ENCODE measurements at regions not wholly inside any gene's neighbourhood (a gene's known extent, or its start where the extent isn't known, plus 50 kb on each side); places are given as distances from the start of the nearest gene placed in this dataset.

- H3K4me1 Mint-ChIP-seq, result no peaks in the 10 kb centered on the region
- no peak overlapping the region for H3K27ac ChIP-seq (ENCODE audit: low read length)
- no peaks in the 10 kb centered on the region for H3K27me3 ChIP-seq (ENCODE audit: control insufficient read depth, insufficient read depth, low read length)
- no peak for TF ChIP-seq CTCF (IDR thresholded peaks at IDR 0.05)
- H3K4me3 Mint-ChIP-seq, result no peak overlapping the region
- no peak for DNase-seq
- intact Hi-C loops (cut with micrococcal nuclease), result no loop called here
- no peak for ATAC-seq
- no peaks in the 10 kb centered on the region for H3K36me3 ChIP-seq (ENCODE audit: control insufficient read depth, insufficient read depth, low read length)
- 93% methylated on average over 7 of the region's 7 CpGs for WGBS (ENCODE audit: insufficient coverage)
- H3K9me3 ChIP-seq (ENCODE audit: control insufficient read depth, insufficient read depth, low read length), result peaks cover 5% of the 10 kb centered on the region
- peaks cover 6% of the 10 kb centered on the region for H3K36me3 Mint-ChIP-seq
- H3K4me1 ChIP-seq (ENCODE audit: control insufficient read depth, insufficient read depth, low read length), result no peaks in the 10 kb centered on the region
- no peaks in the 10 kb centered on the region for H3K27me3 Mint-ChIP-seq (ENCODE audit: low read depth in 2 of 2)
- H3K4me3 ChIP-seq (ENCODE audit: low read length), result no peak overlapping the region
- no peak overlapping the region for H3K27ac Mint-ChIP-seq
- H3K9me3 Mint-ChIP-seq, result peaks cover 14 to 16% of the 10 kb centered on the region in 2 donors
Measured at GRCh38 chr13:54234607-54235006, 1206.0 kb downstream of the OLFM4 start.

DNA sequence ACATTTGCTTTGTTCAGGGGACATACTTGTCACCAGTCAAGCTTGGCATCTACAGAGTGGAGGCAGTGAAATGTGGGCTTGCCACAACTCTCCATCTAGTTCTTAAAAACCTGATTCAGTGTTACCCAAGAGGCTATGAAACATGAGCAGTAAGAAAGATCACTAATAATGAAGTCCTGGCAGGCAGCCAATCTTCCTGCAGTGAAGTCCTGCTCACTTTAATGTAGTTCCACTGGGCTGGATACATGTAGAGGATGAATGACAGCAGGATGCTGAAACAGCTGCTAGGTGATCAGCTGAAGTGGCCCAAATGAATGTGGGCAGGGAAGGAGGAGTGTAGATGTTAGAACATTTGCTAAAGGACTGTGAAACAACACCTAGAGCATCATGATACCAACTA lies 1213.1 kb downstream of the OLFM4 start:
- no peak for TF ChIP-seq CTCF (IDR thresholded peaks at IDR 0.05)

DNA sequence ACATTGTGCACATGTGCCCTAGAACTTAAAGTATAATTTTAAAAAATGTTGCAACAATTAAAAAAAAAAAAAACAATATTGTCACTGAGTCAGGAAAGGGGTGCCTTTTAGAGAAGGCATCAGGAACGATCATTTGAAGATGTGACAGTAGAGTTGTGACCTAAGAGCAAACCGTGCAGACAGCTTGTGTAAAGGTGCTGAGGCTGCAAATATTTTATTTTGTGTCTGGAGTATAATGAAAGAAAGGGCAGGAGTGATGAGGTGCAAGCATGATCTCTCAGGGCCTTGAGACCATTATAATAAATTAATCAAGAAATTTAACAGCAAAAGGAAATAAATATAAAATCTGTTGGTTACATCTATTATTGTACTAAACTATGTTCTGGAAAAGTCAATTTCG lies 1219.7 kb downstream of the OLFM4 start:
- Histone ChIP-seq H3K4me1 (ENCODE audit: control insufficient read depth, insufficient read depth, low read length) (no peaks in the 10 kb centered on the region), H3K36me3 (ENCODE audit: control insufficient read depth, insufficient read depth, low read length) (no peaks in the 10 kb centered on the region), H3K27me3 (ENCODE audit: control insufficient read depth, insufficient read depth, low read length) (no peaks in the 10 kb centered on the region), H3K9me3 (ENCODE audit: control insufficient read depth, insufficient read depth, low read length) (no peaks in the 10 kb centered on the region), H3K27ac (ENCODE audit: low read length) (no peak overlapping the region), H3K4me3 (ENCODE audit: low read length) (no peak overlapping the region)
- DNase-seq (no peak), ATAC-seq (no peak)
- WGBS (ENCODE audit: insufficient coverage), result 79% methylated on average over 2 of the region's 3 CpGs
- peaks cover 17 to 22% of the 10 kb centered on the region in 2 donors for H3K9me3 Mint-ChIP-seq
- TF ChIP-seq CTCF (IDR thresholded peaks at IDR 0.05), result no peak
- H3K27ac Mint-ChIP-seq, result no peak overlapping the region
- intact Hi-C loops (cut with micrococcal nuclease), result no loop called here
- no peak overlapping the region for H3K4me3 Mint-ChIP-seq
- no peaks in the 10 kb centered on the region for H3K27me3 Mint-ChIP-seq (ENCODE audit: low read depth in 2 of 2)
- H3K36me3 Mint-ChIP-seq, result no peaks in the 10 kb centered on the region
- H3K4me1 Mint-ChIP-seq, result no peaks in the 10 kb centered on the region

More for the DNA sequence above, 1213.1 kb downstream of the OLFM4 start:
- Mint-ChIP-seq H3K4me1 (no peaks in the 10 kb centered on the region), H3K9me3 (peaks cover 15% of the 10 kb centered on the region in 2 donors), H3K27ac (no peak overlapping the region), H3K27me3 (ENCODE audit: low read depth in 2 of 2) (no peaks in the 10 kb centered on the region), H3K36me3 (no peaks in the 10 kb centered on the region), H3K4me3 (no peak overlapping the region)
- ATAC-seq, result no peak
- H3K27ac ChIP-seq (ENCODE audit: low read length), result no peak overlapping the region
- H3K9me3 ChIP-seq (ENCODE audit: control insufficient read depth, insufficient read depth, low read length), result no peaks in the 10 kb centered on the region
- H3K36me3 ChIP-seq (ENCODE audit: control insufficient read depth, insufficient read depth, low read length), result no peaks in the 10 kb centered on the region
- H3K27me3 ChIP-seq (ENCODE audit: control insufficient read depth, insufficient read depth, low read length), result no peaks in the 10 kb centered on the region
- no peaks in the 10 kb centered on the region for H3K4me1 ChIP-seq (ENCODE audit: control insufficient read depth, insufficient read depth, low read length)
- no peak for DNase-seq
- H3K4me3 ChIP-seq (ENCODE audit: low read length), result no peak overlapping the region
- intact Hi-C loops (cut with micrococcal nuclease), result no loop called here

- Histone ChIP-seq H3K27me3 (ENCODE audit: control insufficient read depth, insufficient read depth, low read length) (no peaks in the 10 kb centered on the region), H3K9me3 (ENCODE audit: control insufficient read depth, insufficient read depth, low read length) (no peaks in the 10 kb centered on the region), H3K4me3 (ENCODE audit: low read length) (no peak overlapping the region), H3K36me3 (ENCODE audit: control insufficient read depth, insufficient read depth, low read length) (no peaks in the 10 kb centered on the region), H3K4me1 (ENCODE audit: control insufficient read depth, insufficient read depth, low read length) (no peaks in the 10 kb centered on the region), H3K27ac (ENCODE audit: low read length) (no peak overlapping the region)
- TF ChIP-seq CTCF (IDR thresholded peaks at IDR 0.05), result no peak
- 57% methylated on average over 1 of the region's 2 CpGs for WGBS (ENCODE audit: insufficient coverage)
- intact Hi-C loops (cut with micrococcal nuclease), result no loop called here
- DNase-seq (no peak), ATAC-seq (no peak)
- H3K9me3 Mint-ChIP-seq, result peaks cover 18 to 28% of the 10 kb centered on the region in 2 donors
- H3K36me3 Mint-ChIP-seq, result peaks cover 19% of the 10 kb centered on the region
- no peaks in the 10 kb centered on the region for H3K4me1 Mint-ChIP-seq
- H3K27ac Mint-ChIP-seq, result no peak overlapping the region
- no peaks in the 10 kb centered on the region for H3K27me3 Mint-ChIP-seq (ENCODE audit: low read depth in 2 of 2)
- no peak overlapping the region for H3K4me3 Mint-ChIP-seq
Measured at GRCh38 chr13:54261856-54262255, 1233.2 kb downstream of the OLFM4 start.
